ENCODE measurements at regions not wholly inside any gene's neighbourhood (a gene's known extent, or its start where the extent isn't known, plus 50 kb on each side); places are given as distances from the start of the nearest gene placed in this dataset.

DNA sequence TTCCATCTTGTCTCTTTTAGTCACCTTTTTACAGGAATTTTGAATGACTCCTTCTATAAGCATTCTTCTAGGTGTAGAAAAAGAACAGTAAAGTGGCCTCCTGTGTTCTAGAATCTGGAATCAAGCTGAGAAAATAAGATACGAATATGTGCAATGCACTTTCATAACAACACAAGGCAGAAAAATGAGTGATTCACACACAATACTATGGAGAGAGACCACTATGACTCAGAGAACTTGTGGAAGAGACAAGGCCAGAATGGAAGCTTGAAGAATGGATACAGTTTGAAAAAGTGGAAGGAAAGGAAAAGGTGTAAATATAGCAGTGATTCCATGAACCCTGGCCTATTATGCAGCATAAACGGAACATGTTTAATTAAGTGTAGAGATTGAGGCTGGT lies 57.1 kb upstream of the SAMSN1 start:
- no peak for DNase-seq

DNA sequence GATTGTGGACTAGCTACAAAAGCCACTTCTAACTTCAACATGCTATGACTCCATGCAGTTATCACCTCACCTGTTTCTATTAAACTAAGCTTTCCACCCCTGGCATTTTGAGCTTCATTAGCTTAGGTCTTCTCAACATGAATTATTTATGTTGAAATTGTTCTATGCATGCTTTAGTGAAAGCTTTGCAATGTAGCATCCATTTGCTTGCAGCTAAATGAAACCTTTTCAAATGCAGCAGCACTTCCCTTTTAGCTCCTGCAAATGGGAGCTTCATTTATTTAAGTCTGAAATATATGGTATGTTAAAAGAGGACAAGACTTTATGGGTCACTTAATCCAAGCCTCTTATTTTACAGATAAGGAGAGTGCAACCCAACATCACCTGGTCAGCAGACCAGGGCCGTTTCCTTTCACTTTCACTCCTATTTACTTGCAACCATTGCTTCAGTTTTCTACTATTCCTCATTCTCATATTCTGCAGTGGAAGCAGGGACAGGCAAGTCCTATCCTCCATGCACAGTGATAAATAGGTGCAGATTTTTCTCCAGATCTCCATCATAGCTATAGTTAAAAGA lies 56.4 kb upstream of the SAMSN1 start:
- no peak for DNase-seq

DNA sequence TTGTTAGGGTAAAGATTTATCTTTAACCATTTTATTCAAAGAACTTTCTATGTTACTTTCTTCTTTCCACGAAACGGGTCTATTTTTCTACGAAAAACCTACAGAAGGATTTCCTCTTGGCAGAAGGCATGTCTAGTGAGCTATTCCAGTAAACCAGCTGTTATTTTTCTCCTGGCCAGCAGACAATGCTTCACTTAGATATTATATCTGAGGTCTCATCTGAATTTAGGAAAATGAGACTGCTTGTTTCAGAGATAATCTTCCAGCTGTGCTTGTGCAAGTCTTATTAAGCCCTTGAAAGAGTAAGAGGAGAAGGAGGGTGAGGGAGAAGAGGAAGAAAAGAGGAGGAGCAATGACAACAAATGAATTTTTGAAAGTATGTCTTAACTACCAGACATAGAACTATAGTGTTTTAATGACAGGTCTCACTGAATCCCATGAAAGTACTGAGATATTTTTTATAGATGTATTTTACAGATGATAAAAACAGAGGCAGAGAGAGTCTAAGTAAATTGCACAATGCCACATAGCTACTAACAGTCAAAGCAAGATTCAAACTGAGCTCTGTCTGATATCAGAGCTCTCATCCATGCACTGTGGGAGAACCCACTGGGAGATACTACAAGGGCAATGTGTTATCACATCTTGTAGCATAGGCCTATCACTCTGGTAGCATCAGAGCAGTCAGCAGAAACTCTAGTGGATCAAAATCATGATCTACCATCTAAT lies 54.6 kb upstream of the SAMSN1 start:
- no peak for DNase-seq

- DNase-seq: no peak
Measured at GRCh38 chr21:14598065-14598464, 52.0 kb upstream of the SAMSN1 start.

All from stimulated activated CD4-positive, alpha-beta T cell treated with anti-CD3 and anti-CD28 coated beads, Interleukin-4, amount 100 ng/mL, for 4 hours (primary cell).